ENCODE measurements at regions not wholly inside any gene's neighbourhood (a gene's known extent, or its start where the extent isn't known, plus 50 kb on each side); places are given as distances from the start of the nearest gene placed in this dataset.

- Histone ChIP-seq H3K27ac (no peak overlapping the region), H3K27me3 (no peaks in the 10 kb centered on the region), H3K9me3 (no peaks in the 10 kb centered on the region), H3K4me3 (no peak overlapping the region), H3K36me3 (no peaks in the 10 kb centered on the region), H3K4me1 (peaks cover 0 to 5% of the 10 kb centered on the region in 2 donors)
- intact Hi-C loops (cut with DNase I; ENCODE audit: low total_unique reads), result no loop called here
- no peak for TF ChIP-seq CTCF (IDR thresholded peaks at IDR 0.05 in 4 of 5, conservative IDR thresholded peaks at IDR 0.05 in 1 of 5)
- TF ChIP-seq POLR2A (IDR thresholded peaks at IDR 0.05), result no peak
- in situ Hi-C loops (cut with MboI; ENCODE audit: low sequenced_read_pairs in 4 of 4), result no loop called here
- no peak for DNase-seq
- ATAC-seq, result no peak
Measured at GRCh38 chr11:121884626-121885025, 231.4 kb downstream of the BLID start.

GRCh38 chr11:121881806-121882205, 234.2 kb downstream of the BLID start:
- intact Hi-C loops (cut with DNase I; ENCODE audit: low total_unique reads) (no loop called here), in situ Hi-C loops (cut with MboI; ENCODE audit: low sequenced_read_pairs in 4 of 4) (no loop called here)
- H3K4me1 ChIP-seq, result peaks cover 0 to under 1% of the 10 kb centered on the region in 2 donors
- DNase-seq (no peak), ATAC-seq (no peak)
- H3K36me3 ChIP-seq, result no peaks in the 10 kb centered on the region
- no peaks in the 10 kb centered on the region for H3K27me3 ChIP-seq
- H3K4me3 ChIP-seq, result no peak overlapping the region
- no peak for TF ChIP-seq CTCF (IDR thresholded peaks at IDR 0.05 in 4 of 5, conservative IDR thresholded peaks at IDR 0.05 in 1 of 5)
- no peak for TF ChIP-seq POLR2A (IDR thresholded peaks at IDR 0.05)
- no peak overlapping the region for H3K27ac ChIP-seq
- no peaks in the 10 kb centered on the region for H3K9me3 ChIP-seq

- Histone ChIP-seq H3K4me3 (no peak overlapping the region), H3K36me3 (no peaks in the 10 kb centered on the region), H3K4me1 (peaks cover 7 to 8% of the 10 kb centered on the region in 2 donors), H3K9me3 (no peaks in the 10 kb centered on the region), H3K27ac (no peak overlapping the region), H3K27me3 (no peaks in the 10 kb centered on the region)
- in situ Hi-C loops (cut with MboI; ENCODE audit: low sequenced_read_pairs in 4 of 4) (no loop called here), intact Hi-C loops (cut with DNase I; ENCODE audit: low total_unique reads) (no loop called here)
- no peak for ATAC-seq
- no peak for DNase-seq
- TF ChIP-seq CTCF (IDR thresholded peaks at IDR 0.05 in 4 of 5, conservative IDR thresholded peaks at IDR 0.05 in 1 of 5) (no peak), POLR2A (IDR thresholded peaks at IDR 0.05) (no peak)
Measured at GRCh38 chr11:121877152-121877551, 238.9 kb downstream of the BLID start.

- no peaks in the 10 kb centered on the region for H3K36me3 ChIP-seq
- H3K4me1 ChIP-seq, result peaks cover 22 to 30% of the 10 kb centered on the region in 2 donors
- no peaks in the 10 kb centered on the region for H3K9me3 ChIP-seq
- no peak for ATAC-seq
- DNase-seq, result no peak
- in situ Hi-C loops (cut with MboI; ENCODE audit: low sequenced_read_pairs in 4 of 4) (no loop called here), intact Hi-C loops (cut with DNase I; ENCODE audit: low total_unique reads) (loop anchor here (5.0 kb wide), 1 partner anchor 229 kb away; no protein-coding TSS in a partner anchor)
- H3K27ac ChIP-seq, result no peak overlapping the region
- no peak for TF ChIP-seq POLR2A (IDR thresholded peaks at IDR 0.05)
- no peak for TF ChIP-seq CTCF (IDR thresholded peaks at IDR 0.05 in 4 of 5, conservative IDR thresholded peaks at IDR 0.05 in 1 of 5)
- no peak overlapping the region for H3K4me3 ChIP-seq
- no peaks in the 10 kb centered on the region for H3K27me3 ChIP-seq
Measured at GRCh38 chr11:121873766-121874165, 242.2 kb downstream of the BLID start.

GRCh38 chr11:121872356-121872755, 243.7 kb downstream of the BLID start:
- in situ Hi-C loops (cut with MboI; ENCODE audit: low sequenced_read_pairs in 4 of 4), result no loop called here
- ATAC-seq (no peak), DNase-seq (no peak)
- H3K4me1 ChIP-seq, result peaks cover 22 to 30% of the 10 kb centered on the region in 2 donors
- intact Hi-C loops (cut with DNase I; ENCODE audit: low total_unique reads), result loop anchor here (5.0 kb wide), 1 partner anchor 230 kb away; no protein-coding TSS in a partner anchor
- no peaks in the 10 kb centered on the region for H3K36me3 ChIP-seq
- TF ChIP-seq POLR2A (IDR thresholded peaks at IDR 0.05) (no peak), CTCF (IDR thresholded peaks at IDR 0.05 in 4 of 5, conservative IDR thresholded peaks at IDR 0.05 in 1 of 5) (no peak)
- no peak overlapping the region for H3K4me3 ChIP-seq
- no peak overlapping the region for H3K27ac ChIP-seq
- H3K9me3 ChIP-seq, result no peaks in the 10 kb centered on the region
- no peaks in the 10 kb centered on the region for H3K27me3 ChIP-seq
